Esophagus muscularis mucosa (tissue), 4 donors: ENCODE measurements at regions not wholly inside any gene's neighbourhood (a gene's known extent, or its start where the extent isn't known, plus 50 kb on each side); places are given as distances from the start of the nearest gene placed in this dataset.

Experiments used
- DNase-seq: peaks from one replicate; pipeline ENCODE4 v3.0.0-alpha.2; 2017; ENCODE audit errors: extremely low spot score
- H3K27ac ChIP-seq, 4 donors: fragments of 200-600 bp; sonication (generic); replicated peaks in 1 of 4; 1 replicate in 3 of 4; 2 replicates in 1 of 4; pipeline ENCODE4 v1.5.1; 2016 to 2019; ENCODE audit warnings: mild to moderate bottlenecking in 1 of 4
- H3K27me3 ChIP-seq, 4 donors: fragments of 200-600 bp; sonication (generic); one replicate each; pipeline versions ENCODE4 v1.5.1 to v1.6.0; 2016 to 2019
- H3K36me3 ChIP-seq, 4 donors: fragments of 200-600 bp; sonication (generic); one replicate each; pipeline ENCODE4 v1.5.1; 2016 to 2019
- H3K4me1 ChIP-seq, 4 donors: fragments of 200-600 bp; sonication (generic); one replicate each; pipeline ENCODE4 v1.5.1; 2016 to 2019
- H3K4me3 ChIP-seq, 4 donors: fragments of 200-600 bp; sonication (generic); 1 replicate in 2 of 4; 2 replicates in 2 of 4; pipeline ENCODE4 v1.5.1; 2016 to 2019; ENCODE audit warnings: mild to moderate bottlenecking in 4 of 4, moderate library complexity in 1 of 4
- H3K9me3 ChIP-seq, 4 donors: fragments of 200-600 bp; sonication (generic); 1 replicate in 3 of 4; 2 replicates in 1 of 4; pipeline ENCODE4 v1.5.1; 2016 to 2019
- EP300 ChIP-seq: sonication (generic); formaldehyde crosslinking; IDR thresholded peaks from one replicate; pipeline ENCODE4 v1.6.1; 2017; ENCODE audit warnings: antibody characterized with exemption
- POLR2A ChIP-seq: fragments of 450-650 bp; IDR thresholded peaks from one replicate; pipeline ENCODE4 v1.6.1; 2017; ENCODE audit warnings: antibody characterized with exemption, moderate library complexity, mild to moderate bottlenecking, low read depth
- POLR2AphosphoS5 ChIP-seq, 2 donors: sonication (generic); formaldehyde crosslinking; IDR thresholded peaks; one replicate each; pipeline ENCODE4 v1.6.1; 2017; ENCODE audit warnings: antibody characterized with exemption in 2 of 2
- WGBS: methylation state at CpG from one replicate; pipeline ENCODE4 v1.1.5; 2018; 5-methylcytosine and 5-hydroxymethylcytosine counted together
- intact Hi-C: fragments of 100-400 bp; cut with DNase I; formaldehyde crosslinking; loops from one replicate; pipeline ENCODE4 v1.15.1; 2023
- TF ChIP-seq, protein P1 (sequence below), 3 experiments: fragments of 200-600 bp in 2 of 3; fragments of 450-650 bp in 1 of 3; sonication (generic) in 2 of 3; IDR thresholded peaks; one replicate each; pipeline ENCODE4 v1.5.1; 2017 to 2019; ENCODE audit warnings: antibody characterized with exemption in 3 of 3, mild to moderate bottlenecking in 2 of 3, moderate library complexity in 1 of 3

DNA sequence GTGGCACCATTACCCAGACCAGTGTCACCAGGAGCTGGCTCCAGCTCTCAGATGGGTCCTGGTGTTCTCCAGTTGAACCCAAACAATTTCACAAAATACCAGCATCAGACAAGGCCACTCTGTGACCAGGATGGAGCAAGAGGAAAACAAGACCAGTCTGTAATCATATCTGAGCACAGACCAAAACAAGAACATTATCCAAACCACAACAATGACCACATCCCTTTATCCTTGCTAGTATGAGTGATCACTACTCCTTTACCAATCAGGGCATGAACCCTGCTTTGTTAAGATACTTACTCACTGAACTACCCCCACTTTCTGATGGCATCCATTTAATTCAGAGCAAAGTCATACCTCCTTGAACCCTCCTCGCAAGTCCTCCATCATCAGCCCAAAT is 145.9 kb downstream of the NUFIP1 start:
- Histone ChIP-seq H3K4me3 (no peak overlapping the region), H3K27ac (no peak overlapping the region), H3K4me1 (peaks cover 0 to 29% (median 12%) of the 10 kb centered on the region in 4 donors), H3K27me3 (no peaks in the 10 kb centered on the region), H3K36me3 (no peaks in the 10 kb centered on the region), H3K9me3 (no peaks in the 10 kb centered on the region)
- no peak for DNase-seq
- intact Hi-C loops, result no loop called here
- 100% methylated on average over 1 of the region's 1 CpG for WGBS
- TF ChIP-seq POLR2AphosphoS5 (IDR thresholded peaks at IDR 0.05), result no peak
- no peak for TF ChIP-seq EP300
- TF ChIP-seq, protein P1, sequence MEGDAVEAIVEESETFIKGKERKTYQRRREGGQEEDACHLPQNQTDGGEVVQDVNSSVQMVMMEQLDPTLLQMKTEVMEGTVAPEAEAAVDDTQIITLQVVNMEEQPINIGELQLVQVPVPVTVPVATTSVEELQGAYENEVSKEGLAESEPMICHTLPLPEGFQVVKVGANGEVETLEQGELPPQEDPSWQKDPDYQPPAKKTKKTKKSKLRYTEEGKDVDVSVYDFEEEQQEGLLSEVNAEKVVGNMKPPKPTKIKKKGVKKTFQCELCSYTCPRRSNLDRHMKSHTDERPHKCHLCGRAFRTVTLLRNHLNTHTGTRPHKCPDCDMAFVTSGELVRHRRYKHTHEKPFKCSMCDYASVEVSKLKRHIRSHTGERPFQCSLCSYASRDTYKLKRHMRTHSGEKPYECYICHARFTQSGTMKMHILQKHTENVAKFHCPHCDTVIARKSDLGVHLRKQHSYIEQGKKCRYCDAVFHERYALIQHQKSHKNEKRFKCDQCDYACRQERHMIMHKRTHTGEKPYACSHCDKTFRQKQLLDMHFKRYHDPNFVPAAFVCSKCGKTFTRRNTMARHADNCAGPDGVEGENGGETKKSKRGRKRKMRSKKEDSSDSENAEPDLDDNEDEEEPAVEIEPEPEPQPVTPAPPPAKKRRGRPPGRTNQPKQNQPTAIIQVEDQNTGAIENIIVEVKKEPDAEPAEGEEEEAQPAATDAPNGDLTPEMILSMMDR (IDR thresholded peaks at IDR 0.05), result no peak
- no peak for TF ChIP-seq POLR2A

GRCh38 chr13:44842158-44842557 is 147.1 kb downstream of the NUFIP1 start:
- intact Hi-C loops, result no loop called here
- WGBS, result 44% methylated on average over 1 of the region's 1 CpG
- Histone ChIP-seq H3K9me3 (no peaks in the 10 kb centered on the region), H3K27me3 (no peaks in the 10 kb centered on the region), H3K4me1 (peaks cover 0 to 21% (median 6%) of the 10 kb centered on the region in 4 donors), H3K4me3 (no peak overlapping the region), H3K36me3 (no peaks in the 10 kb centered on the region), H3K27ac (peak overlapping the region in 2 of 4 donors; percentile 20 to 28)
- DNase-seq, result no peak
- TF ChIP-seq POLR2AphosphoS5 (IDR thresholded peaks at IDR 0.05) (no peak), POLR2A (no peak), EP300 (no peak)
- TF ChIP-seq, protein P1 (IDR thresholded peaks at IDR 0.05), result no peak

DNA sequence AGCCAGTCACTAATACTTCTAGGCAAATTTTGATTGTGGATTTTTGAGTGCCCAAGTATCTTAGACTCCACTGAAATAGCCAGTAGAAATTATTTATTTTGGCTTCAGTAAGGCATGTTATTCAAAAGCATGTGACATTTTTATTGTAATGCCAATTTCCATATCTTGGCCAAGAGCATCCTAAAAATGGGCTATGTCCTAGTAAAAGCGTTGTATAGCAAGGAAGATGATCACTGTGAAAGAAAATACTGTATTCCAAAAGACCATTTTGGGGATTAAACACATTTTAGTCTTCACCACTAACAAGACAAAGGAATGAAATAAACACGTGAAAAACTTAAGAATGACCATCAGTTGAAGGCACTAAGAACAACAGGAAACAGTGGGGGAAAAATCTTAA is 149.1 kb downstream of the NUFIP1 start:
- Histone ChIP-seq H3K4me1 (peaks cover 0 to 21% (median 6%) of the 10 kb centered on the region in 4 donors), H3K9me3 (no peaks in the 10 kb centered on the region)
- intact Hi-C loops, result no loop called here

GRCh38 chr13:44837250-44837649 is 152.0 kb downstream of the NUFIP1 start:
- TF ChIP-seq, protein P1 (IDR thresholded peaks at IDR 0.05), result no peak
- TF ChIP-seq POLR2AphosphoS5 (IDR thresholded peaks at IDR 0.05) (no peak), POLR2A (no peak), EP300 (no peak)
- H3K9me3 ChIP-seq, result no peaks in the 10 kb centered on the region
- DNase-seq, result no peak
- intact Hi-C loops, result no loop called here
- no peaks in the 10 kb centered on the region for H3K27me3 ChIP-seq
- WGBS, result 96% methylated on average over 1 of the region's 1 CpG
- no peak overlapping the region for H3K4me3 ChIP-seq
- no peak overlapping the region for H3K27ac ChIP-seq
- H3K36me3 ChIP-seq, result no peaks in the 10 kb centered on the region
- peaks cover 0 to 12% (median 6%) of the 10 kb centered on the region in 4 donors for H3K4me1 ChIP-seq

More for the DNA sequence above, 149.1 kb downstream of the NUFIP1 start:
- Histone ChIP-seq H3K27ac (peak overlapping the region in 2 of 4 donors; percentile 9 to 28), H3K27me3 (no peaks in the 10 kb centered on the region), H3K36me3 (no peaks in the 10 kb centered on the region), H3K4me3 (no peak overlapping the region)
- no peak for DNase-seq
- WGBS, result 34% methylated on average over 2 of the region's 2 CpGs
- TF ChIP-seq EP300, result no peak
- no peak for TF ChIP-seq POLR2A
- TF ChIP-seq, protein P1 (IDR thresholded peaks at IDR 0.05), result no peak
- no peak for TF ChIP-seq POLR2AphosphoS5 (IDR thresholded peaks at IDR 0.05)

DNA sequence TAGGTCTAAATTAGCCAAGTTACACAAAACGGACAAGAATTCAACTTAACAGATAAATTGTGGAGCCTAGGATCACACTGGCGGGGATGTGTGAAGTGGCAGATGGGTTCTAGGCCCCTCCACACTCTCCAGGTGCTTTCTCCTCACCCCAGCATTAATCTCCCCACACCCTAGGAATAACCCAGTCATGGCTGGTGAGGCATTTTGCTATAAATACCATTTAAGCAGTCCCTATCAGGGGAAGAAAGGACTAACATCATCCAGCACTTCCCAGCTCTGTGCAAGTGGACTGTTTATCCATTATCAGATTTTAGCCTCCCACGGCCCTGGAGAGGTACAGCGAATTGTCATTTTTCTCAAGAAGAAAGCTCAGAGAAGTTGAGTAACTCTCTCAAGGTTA is 154.9 kb downstream of the NUFIP1 start:
- Histone ChIP-seq H3K27ac (no peak overlapping the region), H3K4me1 (no peaks in the 10 kb centered on the region), H3K9me3 (no peaks in the 10 kb centered on the region), H3K27me3 (no peaks in the 10 kb centered on the region), H3K36me3 (no peaks in the 10 kb centered on the region), H3K4me3 (no peak overlapping the region)
- intact Hi-C loops, result no loop called here
- DNase-seq, result no peak
- no peak for TF ChIP-seq EP300
- TF ChIP-seq, protein P1 (IDR thresholded peaks at IDR 0.05), result no peak
- no peak for TF ChIP-seq POLR2AphosphoS5 (IDR thresholded peaks at IDR 0.05)
- WGBS, result 95% methylated on average over 4 of the region's 4 CpGs
